Neural progenitor cell (in vitro differentiated cells): ENCODE measurements at regions not wholly inside any gene's neighbourhood (a gene's known extent, or its start where the extent isn't known, plus 50 kb on each side); places are given as distances from the start of the nearest gene placed in this dataset.
"Not testable (repeated sequence)": the region's sequence is repeated elsewhere in the genome, so short reads cannot be mapped to it uniquely, and the experiment has no call there.

Experiments
- CTCF ChIP-seq: fragments of 200-600 bp; sonication (generic); IDR thresholded peaks from 2 replicates; pipeline ENCODE4 v1.5.1; 2017; ENCODE audit warnings: antibody characterized with exemption, mild to moderate bottlenecking
- EZH2 ChIP-seq: fragments of 200-600 bp; sonication (generic); IDR thresholded peaks from 2 replicates; pipeline ENCODE4 v1.6.1; 2017; ENCODE audit warnings: antibody characterized with exemption, mild to moderate bottlenecking, moderate library complexity

GRCh38 chr7:55736641-55737221 lies 125.8 kb downstream of the SEPTIN14 start:
- not testable (repeated sequence) for TF ChIP-seq EZH2, CTCF
